Mucosa of rectum (tissue), 2 donors: ENCODE measurements at regions not wholly inside any gene's neighbourhood (a gene's known extent, or its start where the extent isn't known, plus 50 kb on each side); places are given as distances from the start of the nearest gene placed in this dataset.
A peak's percentile ranks its signal among the peaks of the same experiment; 100 is the strongest.

Experiments used
- H3K27ac ChIP-seq, 2 donors: one replicate each; pipeline ENCODE4 v1.7.0; 2013; ENCODE audit warnings: inconsistent platforms in 2 of 2, low read depth in 2 of 2, low read length in 2 of 2
- H3K27me3 ChIP-seq, 2 donors: one replicate each; pipeline ENCODE4 v1.7.0; 2013; ENCODE audit warnings: low read length in 2 of 2; ENCODE audit not compliant: control insufficient read depth in 2 of 2, insufficient read depth in 2 of 2
- H3K36me3 ChIP-seq, 2 donors: one replicate each; pipeline ENCODE4 v1.7.0; 2013; ENCODE audit warnings: low read length in 2 of 2; ENCODE audit not compliant: control insufficient read depth in 2 of 2, insufficient read depth in 2 of 2
- H3K4me1 ChIP-seq, 2 donors: one replicate each; pipeline ENCODE4 v1.7.0; 2013; ENCODE audit warnings: low read length in 2 of 2, mild to moderate bottlenecking in 1 of 2; ENCODE audit not compliant: control insufficient read depth in 2 of 2, insufficient read depth in 2 of 2
- H3K4me3 ChIP-seq, 2 donors: one replicate each; pipeline ENCODE4 v1.7.0; 2013; ENCODE audit warnings: low read length in 2 of 2
- H3K9ac ChIP-seq, 2 donors: one replicate each; pipeline ENCODE4 v1.7.0; 2013; ENCODE audit warnings: low read length in 2 of 2, low read depth in 1 of 2, mild to moderate bottlenecking in 1 of 2
- H3K9me3 ChIP-seq, 2 donors: one replicate each; pipeline ENCODE4 v1.7.0; 2013; ENCODE audit warnings: low read length in 2 of 2; ENCODE audit not compliant: control insufficient read depth in 2 of 2
- donor health status: healthy.
- donor health status: Normal muscosa, but diverticular disease.

- Histone ChIP-seq H3K9me3 (no peaks in the 10 kb centered on the region), H3K36me3 (peaks cover 0 to 9% of the 10 kb centered on the region in 2 donors), H3K4me3 (no peak overlapping the region), H3K4me1 (peaks cover 23 to 40% of the 10 kb centered on the region in 2 donors), H3K27me3 (no peaks in the 10 kb centered on the region), H3K27ac (peak overlapping the region in 1 of 2 donors; percentile 41), H3K9ac (no peak overlapping the region)
These were observed 192.1 kb upstream of the KLF14 start for GRCh38 chr7:130926001-130926691.

GRCh38 chr7:130927062-130927461 is 193.1 kb upstream of the KLF14 start:
- H3K36me3 ChIP-seq: peaks cover 0 to 7% of the 10 kb centered on the region in 2 donors
- H3K27ac ChIP-seq: no peak overlapping the region
- H3K9me3 ChIP-seq: no peaks in the 10 kb centered on the region
- no peak overlapping the region for H3K9ac ChIP-seq
- H3K4me3 ChIP-seq: no peak overlapping the region
- H3K4me1 ChIP-seq: peaks cover 14 to 32% of the 10 kb centered on the region in 2 donors
- H3K27me3 ChIP-seq: no peaks in the 10 kb centered on the region

- Histone ChIP-seq H3K27ac (no peak overlapping the region), H3K4me1 (peaks cover 9 to 27% of the 10 kb centered on the region in 2 donors), H3K9me3 (no peaks in the 10 kb centered on the region), H3K36me3 (peaks cover 0 to 4% of the 10 kb centered on the region in 2 donors), H3K4me3 (no peak overlapping the region), H3K9ac (no peak overlapping the region), H3K27me3 (no peaks in the 10 kb centered on the region)
These were observed 193.6 kb upstream of the KLF14 start for GRCh38 chr7:130927564-130927963.

GRCh38 chr7:130929896-130930659 is 196.1 kb upstream of the KLF14 start:
- Histone ChIP-seq H3K4me3 (no peak overlapping the region), H3K27me3 (no peaks in the 10 kb centered on the region), H3K4me1 (peaks cover 2 to 15% of the 10 kb centered on the region in 2 donors), H3K9me3 (no peaks in the 10 kb centered on the region), H3K36me3 (peaks cover 5 to 7% of the 10 kb centered on the region in 2 donors), H3K27ac (peak overlapping the region; percentile 73 to 89), H3K9ac (peak overlapping the region in 1 of 2 donors; percentile 52)

- H3K9me3 ChIP-seq: no peaks in the 10 kb centered on the region
- H3K27ac ChIP-seq: peak overlapping the region; percentile 73 to 89
- no peak overlapping the region for H3K4me3 ChIP-seq
- peak overlapping the region in 1 of 2 donors; percentile 52 for H3K9ac ChIP-seq
- no peaks in the 10 kb centered on the region for H3K27me3 ChIP-seq
- peaks cover 2 to 10% of the 10 kb centered on the region in 2 donors for H3K4me1 ChIP-seq
- H3K36me3 ChIP-seq: peaks cover 7 to 9% of the 10 kb centered on the region in 2 donors
These were observed 196.7 kb upstream of the KLF14 start for GRCh38 chr7:130930681-130931080.

GRCh38 chr7:130931423-130931822 is 197.4 kb upstream of the KLF14 start:
- peak overlapping the region; percentile 73 to 89 for H3K27ac ChIP-seq
- peaks cover 2 to 12% of the 10 kb centered on the region in 2 donors for H3K4me1 ChIP-seq
- no peaks in the 10 kb centered on the region for H3K9me3 ChIP-seq
- no peak overlapping the region for H3K4me3 ChIP-seq
- no peaks in the 10 kb centered on the region for H3K27me3 ChIP-seq
- H3K9ac ChIP-seq: no peak overlapping the region
- peaks cover 7 to 9% of the 10 kb centered on the region in 2 donors for H3K36me3 ChIP-seq

- H3K4me3 ChIP-seq: no peak overlapping the region
- no peak overlapping the region for H3K27ac ChIP-seq
- H3K4me1 ChIP-seq: peaks cover 2 to 16% of the 10 kb centered on the region in 2 donors
These were observed 198.1 kb upstream of the KLF14 start for GRCh38 chr7:130932088-130932487.

GRCh38 chr7:130932667-130933432 is 198.8 kb upstream of the KLF14 start:
- Histone ChIP-seq H3K4me1 (peaks cover 2 to 17% of the 10 kb centered on the region in 2 donors), H3K9ac (no peak overlapping the region), H3K27me3 (no peaks in the 10 kb centered on the region), H3K36me3 (peaks cover 5 to 7% of the 10 kb centered on the region in 2 donors), H3K9me3 (no peaks in the 10 kb centered on the region), H3K27ac (no peak overlapping the region), H3K4me3 (no peak overlapping the region)

More at GRCh38 chr7:130932088-130932487, 198.1 kb upstream of the KLF14 start:
- Histone ChIP-seq H3K36me3 (peaks cover 7 to 9% of the 10 kb centered on the region in 2 donors), H3K9ac (no peak overlapping the region), H3K27me3 (no peaks in the 10 kb centered on the region), H3K9me3 (no peaks in the 10 kb centered on the region)

- peaks cover 5 to 7% of the 10 kb centered on the region in 2 donors for H3K36me3 ChIP-seq
- H3K4me1 ChIP-seq: peaks cover 2 to 19% of the 10 kb centered on the region in 2 donors
- no peaks in the 10 kb centered on the region for H3K9me3 ChIP-seq
- no peak overlapping the region for H3K27ac ChIP-seq
- H3K4me3 ChIP-seq: no peak overlapping the region
- no peaks in the 10 kb centered on the region for H3K27me3 ChIP-seq
- H3K9ac ChIP-seq: no peak overlapping the region
These were observed 199.9 kb upstream of the KLF14 start for GRCh38 chr7:130933919-130934318.
